ENCODE measurements at regions not wholly inside any gene's neighbourhood (a gene's known extent, or its start where the extent isn't known, plus 50 kb on each side); places are given as distances from the start of the nearest gene placed in this dataset.

DNA sequence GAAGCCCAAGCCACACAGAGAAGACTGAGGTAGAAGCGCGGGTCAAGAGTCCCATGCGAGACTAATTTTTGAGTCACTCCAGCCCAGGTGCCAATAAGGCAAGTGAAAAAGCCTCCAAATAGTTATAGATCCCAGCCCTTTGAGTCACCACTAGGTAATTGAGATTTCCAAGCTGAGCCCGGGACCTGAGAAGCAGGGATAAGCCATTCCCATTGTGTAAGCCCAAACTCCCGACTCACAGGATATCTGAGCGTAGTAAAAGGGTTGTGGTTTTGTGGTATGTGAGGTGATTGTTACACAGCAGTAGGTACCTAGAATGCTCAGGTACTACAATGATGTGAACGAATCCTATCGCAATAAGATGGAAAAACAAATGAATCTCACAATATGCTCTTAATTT lies 560.7 kb downstream of the DSC3 start:
- TF ChIP-seq, protein P1, sequence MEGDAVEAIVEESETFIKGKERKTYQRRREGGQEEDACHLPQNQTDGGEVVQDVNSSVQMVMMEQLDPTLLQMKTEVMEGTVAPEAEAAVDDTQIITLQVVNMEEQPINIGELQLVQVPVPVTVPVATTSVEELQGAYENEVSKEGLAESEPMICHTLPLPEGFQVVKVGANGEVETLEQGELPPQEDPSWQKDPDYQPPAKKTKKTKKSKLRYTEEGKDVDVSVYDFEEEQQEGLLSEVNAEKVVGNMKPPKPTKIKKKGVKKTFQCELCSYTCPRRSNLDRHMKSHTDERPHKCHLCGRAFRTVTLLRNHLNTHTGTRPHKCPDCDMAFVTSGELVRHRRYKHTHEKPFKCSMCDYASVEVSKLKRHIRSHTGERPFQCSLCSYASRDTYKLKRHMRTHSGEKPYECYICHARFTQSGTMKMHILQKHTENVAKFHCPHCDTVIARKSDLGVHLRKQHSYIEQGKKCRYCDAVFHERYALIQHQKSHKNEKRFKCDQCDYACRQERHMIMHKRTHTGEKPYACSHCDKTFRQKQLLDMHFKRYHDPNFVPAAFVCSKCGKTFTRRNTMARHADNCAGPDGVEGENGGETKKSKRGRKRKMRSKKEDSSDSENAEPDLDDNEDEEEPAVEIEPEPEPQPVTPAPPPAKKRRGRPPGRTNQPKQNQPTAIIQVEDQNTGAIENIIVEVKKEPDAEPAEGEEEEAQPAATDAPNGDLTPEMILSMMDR (IDR thresholded peaks at IDR 0.05): no peak
- TF ChIP-seq POLR2A (IDR thresholded peaks at IDR 0.05): no peak
